ENCODE measurements at regions not wholly inside any gene's neighbourhood (a gene's known extent, or its start where the extent isn't known, plus 50 kb on each side); places are given as distances from the start of the nearest gene placed in this dataset.
"Not testable (repeated sequence)": the region's sequence is repeated elsewhere in the genome, so short reads cannot be mapped to it uniquely, and the experiment has no call there.

GRCh38 chr4:164614999-164615398 is 138.9 kb upstream of the SMIM31 start:
- DNase-seq, result no peak

DNA sequence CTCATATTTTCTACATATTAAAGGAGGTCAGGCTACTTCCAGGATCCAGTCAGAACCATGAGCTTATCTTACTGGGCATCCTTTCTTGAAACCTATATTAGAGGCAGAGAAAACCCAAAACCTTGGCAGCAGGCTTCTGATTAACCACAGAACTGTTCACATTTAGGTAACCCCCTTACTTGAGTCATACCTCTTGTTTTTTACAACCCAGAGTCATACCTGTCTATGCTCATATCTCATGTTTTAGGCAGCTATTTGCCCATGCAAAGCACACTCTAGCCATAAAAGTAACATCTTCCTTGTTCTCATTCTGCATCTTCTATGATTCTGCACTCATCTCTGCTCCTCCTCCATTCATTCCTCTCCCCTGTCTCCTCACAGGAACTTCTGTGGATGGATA is 138.0 kb upstream of the SMIM31 start:
- no peak for DNase-seq

GRCh38 chr4:164616961-164617360 is 137.0 kb upstream of the SMIM31 start:
- no peak for DNase-seq

DNA sequence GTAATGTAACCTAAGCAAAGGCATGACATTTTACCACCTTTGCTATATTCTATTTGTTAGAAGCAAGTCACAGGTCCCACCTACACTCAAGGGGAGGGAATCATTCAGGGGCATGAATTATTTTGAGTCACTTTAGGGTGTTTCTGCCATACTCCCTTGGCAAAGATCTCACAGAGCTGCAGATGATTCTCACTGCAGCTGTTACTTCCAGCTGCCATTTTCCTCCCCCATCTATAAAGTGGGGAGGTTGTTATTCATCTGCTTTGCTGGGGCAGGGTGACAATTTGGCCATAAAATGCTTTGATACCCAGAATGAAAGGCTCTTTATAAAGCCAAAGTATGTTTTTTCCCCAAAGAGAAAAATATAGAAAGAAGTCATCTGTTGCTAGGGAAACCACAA is 136.5 kb upstream of the SMIM31 start:
- no peak for DNase-seq

DNA sequence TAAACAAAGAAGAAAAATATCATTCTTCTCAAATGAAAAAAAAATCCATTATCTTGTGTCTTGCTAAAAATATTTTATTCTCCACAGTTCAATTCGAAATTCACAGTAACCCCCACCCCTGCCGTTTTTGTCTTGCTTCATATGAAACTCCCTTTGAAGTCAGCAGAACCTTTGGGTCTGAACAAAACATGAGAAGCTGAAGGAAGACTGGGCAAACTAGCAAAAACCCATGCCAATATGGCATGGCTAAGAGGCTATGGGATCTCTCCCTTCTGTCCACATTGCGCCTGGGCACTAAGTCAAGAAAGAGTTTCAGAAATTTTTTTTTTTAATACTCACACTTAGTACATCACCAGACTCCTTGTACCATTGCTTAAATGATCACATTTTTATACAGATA is 136.0 kb upstream of the SMIM31 start:
- DNase-seq, result no peak

DNA sequence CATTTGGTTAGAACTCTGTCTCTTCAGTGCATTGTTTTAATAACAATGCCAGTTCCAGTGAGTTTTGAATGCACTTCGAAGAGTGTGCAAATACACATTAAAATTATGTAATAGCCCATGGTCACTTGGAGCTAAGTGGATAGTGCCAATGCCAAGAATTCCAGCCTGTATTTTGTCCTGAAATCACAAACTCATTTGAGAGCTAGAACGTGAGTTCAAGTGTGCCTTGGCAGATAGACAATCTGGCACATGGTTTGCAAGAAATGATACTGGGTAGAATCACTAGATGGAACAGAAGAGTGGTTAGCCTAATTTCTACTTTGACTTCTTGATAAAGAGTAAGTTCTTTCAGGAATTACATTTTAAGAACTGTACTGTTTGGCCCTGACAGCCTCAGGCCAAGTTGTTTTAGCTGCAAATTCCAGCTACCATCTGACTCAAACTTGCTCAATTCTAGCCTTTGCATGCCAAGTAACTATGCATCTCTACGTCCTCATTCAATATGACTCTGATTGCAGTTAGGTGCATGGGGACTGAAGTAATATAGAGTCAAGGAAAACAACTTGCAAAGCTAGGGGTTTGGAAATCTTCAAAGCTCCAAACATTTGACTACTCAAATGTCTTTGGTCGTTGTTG is 131.9 kb upstream of the SMIM31 start:
- no peak for DNase-seq

DNA sequence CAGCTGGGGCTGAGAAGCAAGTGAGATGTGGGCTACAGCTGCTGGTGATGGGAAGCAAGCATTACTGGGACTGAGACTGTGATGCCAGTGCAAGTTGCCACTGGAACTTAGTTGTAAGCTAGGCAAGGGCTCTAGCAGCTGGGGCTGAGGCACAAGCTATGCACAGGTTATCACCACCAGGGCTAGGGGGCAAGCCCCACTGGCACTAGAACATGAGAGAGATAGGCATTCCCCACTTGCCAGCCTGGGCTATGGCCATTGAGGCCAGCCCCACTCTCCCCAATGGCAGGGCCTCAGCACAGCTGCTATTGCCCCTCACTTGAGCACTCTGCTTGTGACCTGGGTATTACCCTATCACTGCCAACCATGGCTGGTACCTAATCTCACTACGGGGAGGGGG is 130.8 kb upstream of the SMIM31 start:
- no peak for DNase-seq

GRCh38 chr4:164639001-164639400 is 114.9 kb upstream of the SMIM31 start:
- no peak for DNase-seq

- DNase-seq, result no peak
Measured at GRCh38 chr4:164648151-164648848, 105.6 kb upstream of the SMIM31 start.

DNA sequence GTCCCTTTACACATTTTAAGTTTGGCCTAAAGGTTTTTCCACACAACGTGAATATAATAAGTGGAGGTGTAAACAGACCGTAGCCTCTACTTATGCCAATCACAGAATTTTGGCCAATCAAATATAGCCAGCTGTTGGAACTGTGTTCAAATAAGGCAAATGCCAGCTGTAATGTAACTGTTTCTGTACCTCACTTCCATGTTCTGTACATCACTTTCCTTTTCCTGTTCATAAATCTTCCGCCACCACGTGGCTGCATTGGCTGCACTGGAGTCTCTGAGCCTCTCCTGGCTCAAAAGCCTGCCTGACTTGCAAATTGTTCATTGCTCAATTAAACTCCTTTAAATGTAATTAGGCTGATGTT is 105.1 kb upstream of the SMIM31 start:
- no peak for DNase-seq

- no peak for DNase-seq
Measured at GRCh38 chr4:164659765-164660164, 94.2 kb upstream of the SMIM31 start.

DNA sequence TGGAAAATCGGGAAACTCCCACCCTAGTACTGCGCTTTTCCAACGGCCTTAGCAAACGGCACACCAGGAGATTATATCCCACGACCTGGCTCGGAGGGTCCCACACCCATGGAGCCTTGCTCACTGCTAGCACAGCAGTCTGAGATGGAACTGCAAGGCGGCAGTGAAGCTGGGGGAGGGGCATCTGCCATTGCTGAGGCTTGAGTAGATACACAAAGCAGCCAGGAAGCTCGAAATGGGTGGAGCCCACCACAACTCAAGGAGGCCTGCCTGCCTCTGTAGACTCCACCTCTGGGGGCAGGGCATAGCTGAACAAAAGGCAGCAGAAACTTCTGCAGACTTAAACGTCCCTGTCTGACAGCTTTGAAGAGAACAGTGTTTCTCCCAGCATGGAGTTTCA is 77.8 kb upstream of the SMIM31 start:
- not testable (repeated sequence) for DNase-seq

DNA sequence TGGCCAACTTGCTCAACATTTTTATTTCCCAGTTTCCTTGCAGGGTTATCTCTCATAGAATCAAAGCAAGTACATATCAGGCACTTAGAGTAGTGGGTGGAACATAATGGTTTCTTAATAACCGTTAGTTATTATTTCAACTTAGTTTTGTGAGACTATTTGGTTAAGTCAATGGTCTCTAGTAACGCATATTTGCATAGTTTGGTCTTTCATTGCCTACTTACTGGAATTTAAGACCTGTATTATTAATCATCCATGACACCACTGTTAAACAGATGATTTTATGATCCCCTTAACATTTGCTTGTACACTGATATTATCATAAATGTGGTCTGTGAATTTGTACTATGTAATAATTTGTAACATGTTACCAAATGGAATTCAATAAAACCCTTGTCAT is 70.9 kb upstream of the SMIM31 start:
- DNase-seq, result no peak

GRCh38 chr4:164695650-164696049 is 58.3 kb upstream of the SMIM31 start:
- DNase-seq, result no peak

DNA sequence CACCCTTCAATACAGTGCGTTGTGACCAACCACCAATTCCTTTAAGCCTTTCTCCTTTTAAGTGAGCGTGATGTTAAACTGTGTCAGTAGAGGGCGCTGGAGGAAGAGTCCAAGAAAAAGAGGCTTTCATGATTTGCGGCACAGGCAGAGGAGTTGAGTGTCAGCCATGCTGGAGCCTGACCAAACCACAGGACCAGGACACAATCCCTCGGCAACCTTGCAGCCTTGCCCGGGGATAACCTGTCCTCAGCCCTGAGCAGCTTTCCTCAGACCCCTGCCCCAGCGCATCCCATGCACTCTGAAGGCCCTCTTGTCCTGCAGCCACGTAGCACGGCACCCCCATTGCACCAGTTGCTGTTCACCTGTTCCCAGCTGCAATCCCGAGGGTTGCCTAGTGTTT is 53.5 kb upstream of the SMIM31 start:
- peak; percentile 7 to 27 for DNase-seq

DNA sequence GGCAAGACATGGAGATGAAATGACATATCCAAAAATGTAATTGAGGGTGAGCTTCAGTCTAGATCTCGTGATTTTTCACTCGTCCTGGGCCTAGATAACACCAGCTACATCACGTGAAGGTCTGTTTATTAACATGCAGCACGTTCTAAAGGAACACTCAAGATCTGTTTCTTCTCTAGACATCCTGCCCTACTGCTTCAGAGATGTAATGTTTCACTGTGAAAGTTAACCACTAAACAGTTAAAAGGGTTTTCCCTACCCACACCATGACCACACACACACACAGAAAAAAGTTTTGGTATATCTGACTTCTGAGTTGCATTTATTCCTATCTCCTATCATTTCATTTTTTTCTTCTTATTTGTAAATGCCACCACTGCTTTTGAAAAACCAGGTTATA is 52.3 kb upstream of the SMIM31 start:
- no peak for DNase-seq

All from AML-193 (cell line).